NB4 (cell line): ENCODE measurements at regions not wholly inside any gene's neighbourhood (a gene's known extent, or its start where the extent isn't known, plus 50 kb on each side); places are given as distances from the start of the nearest gene placed in this dataset.

Experiments
- CTCF ChIP-seq: IDR thresholded peaks from one replicate; pipeline ENCODE4 v1.5.1; 2012; ENCODE audit warnings: low read depth, low read length
- MYC ChIP-seq: IDR thresholded peaks from 2 replicates; pipeline ENCODE4 v1.6.1; 2011; ENCODE audit warnings: low read depth, low read length
- POLR2A ChIP-seq: IDR thresholded peaks from 2 replicates; pipeline ENCODE4 v1.6.1; 2011; ENCODE audit warnings: mild to moderate bottlenecking; ENCODE audit not compliant: insufficient read length; ENCODE audit errors: extremely low read depth

- no peak for TF ChIP-seq CTCF
- no peak for TF ChIP-seq POLR2A
- TF ChIP-seq MYC, result no peak
Measured at GRCh38 chr11:15750535-15751308, 605.6 kb downstream of the SOX6 start.
